ENCODE measurements at regions not wholly inside any gene's neighbourhood (a gene's known extent, or its start where the extent isn't known, plus 50 kb on each side); places are given as distances from the start of the nearest gene placed in this dataset.

DNA sequence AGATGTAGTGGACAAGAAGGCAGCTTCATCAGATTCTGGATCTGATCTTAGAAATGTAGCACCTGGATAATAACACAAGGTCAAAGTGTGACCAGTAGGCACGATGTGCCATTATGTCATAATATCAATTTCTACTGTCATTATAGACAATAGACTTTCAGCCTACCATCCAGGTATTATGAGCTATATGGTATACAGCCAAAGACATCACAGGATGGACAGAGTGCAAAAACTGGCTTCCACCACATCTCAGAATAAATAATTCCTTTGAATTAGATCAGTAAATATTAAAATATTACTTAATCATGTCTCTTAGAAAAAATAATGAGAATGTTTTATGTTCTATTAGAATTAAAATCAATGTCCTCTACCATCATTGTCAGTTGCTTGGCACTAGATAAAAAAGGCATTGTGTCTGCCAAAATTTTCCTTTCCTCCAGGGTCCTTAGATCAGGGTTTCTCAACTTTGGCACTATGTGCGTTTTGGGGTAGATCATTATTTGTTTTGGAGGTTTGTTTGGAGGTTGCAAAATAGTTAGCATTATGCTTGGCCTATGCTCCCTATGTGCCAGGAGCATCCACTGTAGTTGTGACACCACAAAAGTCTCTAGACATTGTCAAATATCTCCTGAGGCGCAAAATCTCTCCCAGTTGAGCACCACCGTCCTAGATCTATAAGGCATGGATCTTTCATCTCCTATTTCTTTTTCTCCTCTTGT lies 86.7 kb upstream of the NRIP1 start:
- ChIA-PET POLR2A (interaction anchor here (0.6 kb wide), 3 partner anchors 270 to 767 kb away, joined by 3 to 4 read pairs (median 3); no protein-coding TSS in a partner anchor), CTCF (ENCODE audit: unreplicated experiment) (no interaction called here)
- no TSS peak for BruUV-seq (replicated peaks)
- no peaks in the 10 kb centered on the region for H3K36me3 ChIP-seq (ENCODE audit: insufficient read depth, low read length)
- no peaks in the 10 kb centered on the region for H3K9me2 ChIP-seq (ENCODE audit: insufficient read depth, low read length)
- H2AFZ ChIP-seq (ENCODE audit: low read length): no peak overlapping the region
- H3K27ac ChIP-seq (ENCODE audit: low read depth, low read length, poor library complexity, severe bottlenecking): no peak overlapping the region
- no peaks in the 10 kb centered on the region for H3K4me1 ChIP-seq (ENCODE audit: insufficient read depth, low read length, poor library complexity, severe bottlenecking)
- intact Hi-C loops (cut with micrococcal nuclease; ENCODE audit: unreplicated experiment): no loop called here
- H3K9me3 ChIP-seq (ENCODE audit: low read length): no peaks in the 10 kb centered on the region
- no peaks in the 10 kb centered on the region for H4K20me1 ChIP-seq (ENCODE audit: insufficient read depth, low read length)
- no peak for TF ChIP-seq EZH2phosphoT487 (IDR thresholded peaks at IDR 0.05; ENCODE audit: borderline replicate concordance, low read depth, low read length)
- TF ChIP-seq CTCF (conservative IDR thresholded peaks at IDR 0.05; ENCODE audit: low read length): no peak
- no peak overlapping the region for H3K4me3 ChIP-seq (ENCODE audit: low read depth, low read length, poor library complexity, severe bottlenecking)
- no peak for DNase-seq (ENCODE audit: low spot score)
- no peak overlapping the region for H3K4me2 ChIP-seq (ENCODE audit: low read length)
- H3K79me2 ChIP-seq (ENCODE audit: insufficient read depth, low read depth, low read length): no peaks in the 10 kb centered on the region

DNA sequence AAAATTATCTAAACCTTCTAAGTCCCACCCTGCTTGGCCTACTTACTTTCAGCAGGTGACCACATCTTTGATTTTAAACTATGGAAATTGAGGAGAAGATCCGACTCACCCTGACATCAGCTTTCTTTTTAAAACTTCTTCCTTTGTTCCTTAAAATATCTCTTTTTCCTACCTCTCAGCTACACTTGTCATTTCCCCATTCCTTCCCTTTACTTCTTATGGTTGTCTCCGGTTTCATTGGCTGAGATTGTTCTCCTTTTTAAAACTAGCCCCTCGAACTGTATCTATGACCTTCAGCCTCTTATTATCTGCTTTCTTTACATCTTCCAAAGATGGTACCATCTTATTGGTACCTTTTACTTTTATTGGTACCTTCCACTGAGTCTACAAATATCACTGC lies 87.8 kb upstream of the NRIP1 start:
- TF ChIP-seq CTCF (conservative IDR thresholded peaks at IDR 0.05; ENCODE audit: low read length) (no peak), EZH2phosphoT487 (IDR thresholded peaks at IDR 0.05; ENCODE audit: borderline replicate concordance, low read depth, low read length) (no peak)

DNA sequence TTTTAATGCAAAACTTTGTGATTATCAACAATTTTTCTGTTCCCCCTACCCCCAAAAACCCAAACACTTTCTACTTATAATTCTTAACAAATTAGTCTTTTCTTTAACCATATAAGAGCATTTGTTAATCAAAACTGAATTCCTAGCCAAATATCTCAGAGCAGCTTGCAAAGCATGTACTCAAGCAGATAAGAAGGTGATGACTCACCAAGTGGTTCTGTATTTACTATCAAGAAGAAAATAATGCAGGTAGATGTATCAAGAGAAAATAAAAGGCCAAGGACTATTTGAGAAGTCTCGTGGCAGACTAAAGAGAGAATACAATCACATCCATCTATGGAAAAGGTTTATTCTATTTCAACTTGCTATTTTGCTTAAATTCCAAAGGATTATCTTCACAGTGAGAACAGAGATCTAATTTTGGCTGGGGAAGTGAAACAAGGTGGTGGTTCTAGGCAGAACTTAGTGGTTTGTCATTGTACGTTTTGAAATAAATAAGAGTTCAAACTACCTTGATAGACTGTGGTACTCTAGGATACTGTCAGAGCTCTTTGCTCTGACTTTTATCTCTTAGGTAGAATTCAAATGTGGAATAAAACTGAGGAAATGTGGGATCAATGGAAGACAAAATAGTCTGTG lies 94.7 kb upstream of the NRIP1 start:
- no peak for DNase-seq (ENCODE audit: low spot score)
- Histone ChIP-seq H3K4me2 (ENCODE audit: low read length) (no peak overlapping the region), H4K20me1 (ENCODE audit: insufficient read depth, low read length) (no peaks in the 10 kb centered on the region), H3K79me2 (ENCODE audit: insufficient read depth, low read depth, low read length) (no peaks in the 10 kb centered on the region), H3K9me2 (ENCODE audit: insufficient read depth, low read length) (no peaks in the 10 kb centered on the region), H3K9me3 (ENCODE audit: low read length) (no peaks in the 10 kb centered on the region), H3K4me3 (ENCODE audit: low read depth, low read length, poor library complexity, severe bottlenecking) (no peak overlapping the region), H3K36me3 (ENCODE audit: insufficient read depth, low read length) (no peaks in the 10 kb centered on the region), H2AFZ (ENCODE audit: low read length) (no peak overlapping the region), H3K27ac (ENCODE audit: low read depth, low read length, poor library complexity, severe bottlenecking) (no peak overlapping the region), H3K4me1 (ENCODE audit: insufficient read depth, low read length, poor library complexity, severe bottlenecking) (no peaks in the 10 kb centered on the region)
- POLR2A ChIA-PET: interaction anchor here (1.7 kb wide), 1 partner anchor 10 kb away, joined by 4 read pairs; no protein-coding TSS in a partner anchor
- no TSS peak for BruUV-seq (replicated peaks)
- TF ChIP-seq EZH2phosphoT487 (IDR thresholded peaks at IDR 0.05; ENCODE audit: borderline replicate concordance, low read depth, low read length): no peak
- TF ChIP-seq CTCF (conservative IDR thresholded peaks at IDR 0.05; ENCODE audit: low read length): no peak
- CTCF ChIA-PET (ENCODE audit: unreplicated experiment): no interaction called here
- intact Hi-C loops (cut with micrococcal nuclease; ENCODE audit: unreplicated experiment): no loop called here

More for the DNA sequence above, 87.8 kb upstream of the NRIP1 start:
- H3K9me3 ChIP-seq (ENCODE audit: low read length): no peaks in the 10 kb centered on the region
- DNase-seq (ENCODE audit: low spot score): no peak
- H3K4me3 ChIP-seq (ENCODE audit: low read depth, low read length, poor library complexity, severe bottlenecking): no peak overlapping the region
- H3K27ac ChIP-seq (ENCODE audit: low read depth, low read length, poor library complexity, severe bottlenecking): no peak overlapping the region
- no peaks in the 10 kb centered on the region for H3K4me1 ChIP-seq (ENCODE audit: insufficient read depth, low read length, poor library complexity, severe bottlenecking)
- no peaks in the 10 kb centered on the region for H3K36me3 ChIP-seq (ENCODE audit: insufficient read depth, low read length)
- H4K20me1 ChIP-seq (ENCODE audit: insufficient read depth, low read length): no peaks in the 10 kb centered on the region
- H3K9me2 ChIP-seq (ENCODE audit: insufficient read depth, low read length): no peaks in the 10 kb centered on the region
- no peak overlapping the region for H3K4me2 ChIP-seq (ENCODE audit: low read length)
- POLR2A ChIA-PET: no interaction called here
- intact Hi-C loops (cut with micrococcal nuclease; ENCODE audit: unreplicated experiment): no loop called here
- H3K79me2 ChIP-seq (ENCODE audit: insufficient read depth, low read depth, low read length): no peaks in the 10 kb centered on the region
- BruUV-seq (replicated peaks): no TSS peak
- H2AFZ ChIP-seq (ENCODE audit: low read length): no peak overlapping the region
- CTCF ChIA-PET (ENCODE audit: unreplicated experiment): no interaction called here

Data from OCI-LY7 (cell line).